ENCODE measurements at regions not wholly inside any gene's neighbourhood (a gene's known extent, or its start where the extent isn't known, plus 50 kb on each side); places are given as distances from the start of the nearest gene placed in this dataset.

- no peak overlapping the region for H3K4me3 Mint-ChIP-seq
- Histone ChIP-seq H3K9me3 (ENCODE audit: low read length) (no peaks in the 10 kb centered on the region), H3K27ac (ENCODE audit: low read depth, low read length) (no peak overlapping the region), H3K4me3 (ENCODE audit: low read length) (no peak overlapping the region), H3K27me3 (ENCODE audit: insufficient read depth, low read length, poor library complexity, severe bottlenecking) (peaks cover 13% of the 10 kb centered on the region), H3K4me1 (ENCODE audit: insufficient read depth, low read length) (no peaks in the 10 kb centered on the region), H3K36me3 (ENCODE audit: insufficient read depth, low read length) (no peaks in the 10 kb centered on the region)
- peak in 4 of 5 donors; percentile 5 to 50 (median 16) for DNase-seq
- H3K27me3 Mint-ChIP-seq: peaks cover 19 to 65% of the 10 kb centered on the region in 2 donors
- peaks cover 0 to 5% (median 0%) of the 10 kb centered on the region in 3 donors for H3K4me1 Mint-ChIP-seq
- no peaks in the 10 kb centered on the region for H3K36me3 Mint-ChIP-seq
- H3K9me3 Mint-ChIP-seq: peaks cover 0 to under 1% (median 0%) of the 10 kb centered on the region in 5 donors
- CTCF ChIA-PET: interaction anchor here (1.4 to 1.9 kb wide), 2 partner anchors 9 to 20 kb away, joined by 4 to 9 read pairs; no protein-coding TSS in a partner anchor
- H3K27ac Mint-ChIP-seq: no peak overlapping the region
- POLR2A ChIA-PET: no interaction called here
Measured at GRCh38 chr20:16801919-16802651, 53.9 kb downstream of the OTOR start.

DNA sequence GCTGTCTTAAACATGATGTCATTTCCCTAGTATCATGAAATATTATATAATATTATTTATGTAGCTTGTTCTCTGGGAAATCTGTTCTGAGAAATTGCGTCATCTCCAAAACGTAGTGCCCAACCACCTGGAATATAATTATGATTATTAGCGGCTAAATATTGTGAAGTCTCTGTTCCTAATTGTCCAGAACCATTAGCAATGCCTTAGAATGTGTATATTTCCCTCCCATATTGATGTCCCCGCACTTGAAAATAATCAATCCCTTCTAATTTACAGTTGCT lies 54.4 kb downstream of the OTOR start:
- H3K27ac Mint-ChIP-seq: no peak overlapping the region
- Histone ChIP-seq H3K4me1 (ENCODE audit: insufficient read depth, low read length) (no peaks in the 10 kb centered on the region), H3K9me3 (ENCODE audit: low read length) (no peaks in the 10 kb centered on the region), H3K27ac (ENCODE audit: low read depth, low read length) (no peak overlapping the region), H3K36me3 (ENCODE audit: insufficient read depth, low read length) (no peaks in the 10 kb centered on the region), H3K4me3 (ENCODE audit: low read length) (no peak overlapping the region), H3K27me3 (ENCODE audit: insufficient read depth, low read length, poor library complexity, severe bottlenecking) (peaks cover 14% of the 10 kb centered on the region)
- H3K36me3 Mint-ChIP-seq: no peaks in the 10 kb centered on the region
- ChIA-PET POLR2A (no interaction called here), CTCF (interaction anchor here (1.4 to 1.9 kb wide), 2 partner anchors 8 to 19 kb away, joined by 4 to 9 read pairs; no protein-coding TSS in a partner anchor)
- no peak for DNase-seq
- no peaks in the 10 kb centered on the region for H3K9me3 Mint-ChIP-seq
- H3K4me1 Mint-ChIP-seq: peaks cover 0 to 5% (median 0%) of the 10 kb centered on the region in 3 donors
- H3K27me3 Mint-ChIP-seq: peaks cover 17 to 67% of the 10 kb centered on the region in 2 donors
- no peak overlapping the region for H3K4me3 Mint-ChIP-seq

GRCh38 chr20:16803965-16804792 lies 56.0 kb downstream of the OTOR start:
- peaks cover 0 to 5% (median 0%) of the 10 kb centered on the region in 3 donors for H3K4me1 Mint-ChIP-seq
- POLR2A ChIA-PET: no interaction called here
- H3K4me3 Mint-ChIP-seq: no peak overlapping the region
- Histone ChIP-seq H3K27ac (ENCODE audit: low read depth, low read length) (no peak overlapping the region), H3K36me3 (ENCODE audit: insufficient read depth, low read length) (no peaks in the 10 kb centered on the region), H3K4me1 (ENCODE audit: insufficient read depth, low read length) (no peaks in the 10 kb centered on the region), H3K4me3 (ENCODE audit: low read length) (no peak overlapping the region), H3K27me3 (ENCODE audit: insufficient read depth, low read length, poor library complexity, severe bottlenecking) (peaks cover 23% of the 10 kb centered on the region), H3K9me3 (ENCODE audit: low read length) (no peaks in the 10 kb centered on the region)
- peak in 2 of 5 donors; percentile 11 to 12 for DNase-seq
- CTCF ChIA-PET: interaction anchor here (1.3 to 1.8 kb wide), 3 partner anchors 9 to 627 kb away, joined by 4 to 5 read pairs (median 5); no protein-coding TSS in a partner anchor
- no peaks in the 10 kb centered on the region for H3K36me3 Mint-ChIP-seq
- H3K27me3 Mint-ChIP-seq: peaks cover 17 to 57% of the 10 kb centered on the region in 2 donors
- no peaks in the 10 kb centered on the region for H3K9me3 Mint-ChIP-seq
- H3K27ac Mint-ChIP-seq: no peak overlapping the region

GRCh38 chr20:16804793-16805187 lies 56.6 kb downstream of the OTOR start:
- Mint-ChIP-seq H3K4me1 (peaks cover 0 to 5% (median 0%) of the 10 kb centered on the region in 3 donors), H3K9me3 (no peaks in the 10 kb centered on the region), H3K27ac (no peak overlapping the region), H3K27me3 (peaks cover 17 to 64% of the 10 kb centered on the region in 2 donors), H3K36me3 (no peaks in the 10 kb centered on the region), H3K4me3 (no peak overlapping the region)
- H3K27ac ChIP-seq (ENCODE audit: low read depth, low read length): no peak overlapping the region
- CTCF ChIA-PET: interaction anchor here (1.3 to 1.8 kb wide), 3 partner anchors 8 to 627 kb away, joined by 4 to 5 read pairs (median 5); no protein-coding TSS in a partner anchor
- H3K36me3 ChIP-seq (ENCODE audit: insufficient read depth, low read length): no peaks in the 10 kb centered on the region
- no peak overlapping the region for H3K4me3 ChIP-seq (ENCODE audit: low read length)
- peaks cover 23% of the 10 kb centered on the region for H3K27me3 ChIP-seq (ENCODE audit: insufficient read depth, low read length, poor library complexity, severe bottlenecking)
- H3K9me3 ChIP-seq (ENCODE audit: low read length): no peaks in the 10 kb centered on the region
- no peak for DNase-seq
- H3K4me1 ChIP-seq (ENCODE audit: insufficient read depth, low read length): no peaks in the 10 kb centered on the region
- POLR2A ChIA-PET: no interaction called here

DNA sequence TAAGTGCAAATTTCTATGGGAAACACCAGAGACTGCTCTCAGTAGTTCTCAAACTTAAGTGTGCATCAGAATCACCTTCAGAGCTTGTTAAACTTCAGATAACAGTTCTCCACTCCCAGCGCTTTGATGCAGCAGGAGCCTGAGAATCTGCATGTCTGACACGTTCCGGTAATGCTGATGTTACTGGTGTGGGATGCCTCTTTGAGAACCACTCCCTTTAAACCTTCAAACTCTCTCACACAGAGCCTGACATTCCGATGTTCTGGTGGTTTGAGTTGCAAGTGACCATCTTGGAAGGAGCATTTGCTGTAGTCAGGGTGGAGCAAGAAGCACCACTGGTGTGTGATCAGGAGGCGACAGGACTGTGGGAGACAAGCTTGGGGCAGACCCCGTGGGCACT lies 57.9 kb downstream of the OTOR start:
- Histone ChIP-seq H3K4me1 (ENCODE audit: insufficient read depth, low read length) (no peaks in the 10 kb centered on the region), H3K27me3 (ENCODE audit: insufficient read depth, low read length, poor library complexity, severe bottlenecking) (peaks cover 23% of the 10 kb centered on the region), H3K36me3 (ENCODE audit: insufficient read depth, low read length) (no peaks in the 10 kb centered on the region), H3K27ac (ENCODE audit: low read depth, low read length) (no peak overlapping the region), H3K9me3 (ENCODE audit: low read length) (no peaks in the 10 kb centered on the region), H3K4me3 (ENCODE audit: low read length) (no peak overlapping the region)
- H3K27ac Mint-ChIP-seq: no peak overlapping the region
- H3K27me3 Mint-ChIP-seq: peaks cover 19 to 61% of the 10 kb centered on the region in 2 donors
- no peak for DNase-seq
- CTCF ChIA-PET: no interaction called here
- POLR2A ChIA-PET: no interaction called here
- H3K4me1 Mint-ChIP-seq: peaks cover 0 to 5% (median 0%) of the 10 kb centered on the region in 3 donors
- H3K4me3 Mint-ChIP-seq: no peak overlapping the region
- no peaks in the 10 kb centered on the region for H3K36me3 Mint-ChIP-seq
- peaks cover 0 to under 1% (median 0%) of the 10 kb centered on the region in 5 donors for H3K9me3 Mint-ChIP-seq

GRCh38 chr20:16806886-16807285 lies 58.7 kb downstream of the OTOR start:
- Mint-ChIP-seq H3K36me3 (no peaks in the 10 kb centered on the region), H3K27me3 (peaks cover 19 to 61% of the 10 kb centered on the region in 2 donors), H3K4me3 (no peak overlapping the region), H3K27ac (no peak overlapping the region), H3K4me1 (peaks cover 0 to 5% (median 0%) of the 10 kb centered on the region in 3 donors), H3K9me3 (peaks cover 0 to 2% (median 0%) of the 10 kb centered on the region in 5 donors)
- no peak overlapping the region for H3K4me3 ChIP-seq (ENCODE audit: low read length)
- no peaks in the 10 kb centered on the region for H3K4me1 ChIP-seq (ENCODE audit: insufficient read depth, low read length)
- peaks cover 22% of the 10 kb centered on the region for H3K27me3 ChIP-seq (ENCODE audit: insufficient read depth, low read length, poor library complexity, severe bottlenecking)
- CTCF ChIA-PET: no interaction called here
- no peaks in the 10 kb centered on the region for H3K9me3 ChIP-seq (ENCODE audit: low read length)
- no peak overlapping the region for H3K27ac ChIP-seq (ENCODE audit: low read depth, low read length)
- H3K36me3 ChIP-seq (ENCODE audit: insufficient read depth, low read length): no peaks in the 10 kb centered on the region
- no peak for DNase-seq
- POLR2A ChIA-PET: no interaction called here

GRCh38 chr20:16808796-16809195 lies 60.6 kb downstream of the OTOR start:
- peaks cover 0 to 2% (median 0%) of the 10 kb centered on the region in 5 donors for H3K9me3 Mint-ChIP-seq
- H3K4me1 Mint-ChIP-seq: peaks cover 0 to 5% (median 0%) of the 10 kb centered on the region in 3 donors
- H3K36me3 ChIP-seq (ENCODE audit: insufficient read depth, low read length): no peaks in the 10 kb centered on the region
- peaks cover 14% of the 10 kb centered on the region for H3K27me3 ChIP-seq (ENCODE audit: insufficient read depth, low read length, poor library complexity, severe bottlenecking)
- H3K27ac Mint-ChIP-seq: no peak overlapping the region
- H3K27me3 Mint-ChIP-seq: peaks cover 13 to 48% of the 10 kb centered on the region in 2 donors
- DNase-seq: no peak
- ChIA-PET POLR2A (no interaction called here), CTCF (no interaction called here)
- H3K4me1 ChIP-seq (ENCODE audit: insufficient read depth, low read length): no peaks in the 10 kb centered on the region
- no peak overlapping the region for H3K4me3 ChIP-seq (ENCODE audit: low read length)
- no peak overlapping the region for H3K4me3 Mint-ChIP-seq
- H3K36me3 Mint-ChIP-seq: no peaks in the 10 kb centered on the region
- H3K9me3 ChIP-seq (ENCODE audit: low read length): no peaks in the 10 kb centered on the region
- no peak overlapping the region for H3K27ac ChIP-seq (ENCODE audit: low read depth, low read length)

DNA sequence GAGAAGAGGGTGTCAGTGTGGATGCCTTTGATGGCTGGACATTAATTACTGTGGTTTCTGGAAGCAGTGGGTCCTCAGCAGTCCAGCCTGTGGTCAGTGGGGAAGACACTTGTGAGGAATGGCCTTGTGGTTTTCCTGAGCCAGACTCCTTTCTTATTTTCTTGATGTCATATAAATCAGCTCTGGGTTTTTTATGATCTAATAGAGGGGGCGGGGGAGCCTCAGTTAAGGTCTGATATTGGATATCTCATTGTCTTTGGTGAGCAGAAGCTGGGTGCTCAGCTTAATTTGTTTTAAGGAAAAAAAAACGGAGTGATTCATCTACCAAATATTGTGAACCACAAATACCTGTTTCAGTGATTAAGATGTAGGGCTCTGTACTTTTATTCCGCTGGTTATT lies 62.1 kb downstream of the OTOR start:
- Mint-ChIP-seq H3K36me3 (no peaks in the 10 kb centered on the region), H3K9me3 (peaks cover 0 to 2% (median 0%) of the 10 kb centered on the region in 5 donors), H3K27ac (no peak overlapping the region), H3K27me3 (peaks cover 13 to 44% of the 10 kb centered on the region in 2 donors), H3K4me1 (no peaks in the 10 kb centered on the region), H3K4me3 (no peak overlapping the region)
- ChIA-PET CTCF (interaction anchor here (1.4 kb wide), 1 partner anchor 8 kb away, joined by 4 read pairs; no protein-coding TSS in a partner anchor), POLR2A (no interaction called here)
- Histone ChIP-seq H3K36me3 (ENCODE audit: insufficient read depth, low read length) (no peaks in the 10 kb centered on the region), H3K27me3 (ENCODE audit: insufficient read depth, low read length, poor library complexity, severe bottlenecking) (peaks cover 10% of the 10 kb centered on the region), H3K9me3 (ENCODE audit: low read length) (no peaks in the 10 kb centered on the region), H3K4me3 (ENCODE audit: low read length) (no peak overlapping the region), H3K4me1 (ENCODE audit: insufficient read depth, low read length) (no peaks in the 10 kb centered on the region), H3K27ac (ENCODE audit: low read depth, low read length) (no peak overlapping the region)
- no peak for DNase-seq

Measured in CD8-positive, alpha-beta memory T cell (primary cell).